Brain microvascular endothelial cell (primary cell): ENCODE measurements at regions not wholly inside any gene's neighbourhood (a gene's known extent, or its start where the extent isn't known, plus 50 kb on each side); places are given as distances from the start of the nearest gene placed in this dataset.
A peak's percentile ranks its signal among the peaks of the same experiment; 100 is the strongest.

Experiments
- DNase-seq: peaks from one replicate; pipeline ENCODE4 v3.0.0-alpha.2; 2020
- H3K27ac ChIP-seq: fragments of 250-450 bp; sonication (Bioruptor Pico); 2 replicates; pipeline ENCODE4 v1.5.1; 2020; ENCODE audit warnings: mild to moderate bottlenecking, moderate library complexity
- H3K27me3 ChIP-seq: fragments of 250-450 bp; sonication (Bioruptor Pico); replicated peaks from 2 replicates; pipeline ENCODE4 v1.5.1; 2020; ENCODE audit warnings: mild to moderate bottlenecking
- H3K36me3 ChIP-seq: fragments of 250-450 bp; sonication (Bioruptor Pico); replicated peaks from 2 replicates; pipeline ENCODE4 v1.5.1; 2020; ENCODE audit warnings: mild to moderate bottlenecking
- H3K4me3 ChIP-seq: 2 replicates; pipeline ENCODE4 v1.5.1; 2011; ENCODE audit warnings: low read depth, mild to moderate bottlenecking, control low read depth, low read length, moderate library complexity
- in situ Hi-C: cut with HindIII; loops from 2 replicates; pipeline ENCODE4 v1.10.0; 2017; ENCODE audit warnings: low sequenced_read_pairs, low pct_ligation_motif_present
- TF ChIP-seq, protein P1 (sequence below): IDR thresholded peaks from 2 replicates; pipeline ENCODE4 v1.5.1; 2011; ENCODE audit warnings: low read depth, mild to moderate bottlenecking, moderate library complexity, low read length, control low read depth, inconsistent platforms; ENCODE audit errors: missing control alignments

DNA sequence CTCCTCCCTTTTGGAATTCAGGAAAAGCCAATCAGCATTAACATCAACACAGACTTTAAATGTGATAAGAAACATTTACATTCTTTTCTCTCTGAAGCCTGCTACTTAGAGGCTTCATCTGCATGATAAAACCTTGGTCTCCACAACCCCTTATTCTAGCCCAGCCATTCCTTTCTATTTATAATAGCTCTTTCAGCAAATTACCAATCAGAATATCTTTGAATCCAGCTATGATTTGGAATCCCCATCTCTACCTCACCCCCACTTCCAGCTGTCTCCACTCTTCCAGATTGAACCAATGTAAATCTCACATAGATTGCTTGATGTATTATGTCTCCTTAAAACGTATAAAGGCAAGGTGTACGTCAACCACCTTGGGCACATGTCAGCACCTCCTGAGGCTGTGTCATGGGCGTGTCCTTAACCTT is 139.7 kb downstream of the TUSC7 start:
- in situ Hi-C loops, result no loop called here
- DNase-seq, result no peak
- TF ChIP-seq, protein P1, sequence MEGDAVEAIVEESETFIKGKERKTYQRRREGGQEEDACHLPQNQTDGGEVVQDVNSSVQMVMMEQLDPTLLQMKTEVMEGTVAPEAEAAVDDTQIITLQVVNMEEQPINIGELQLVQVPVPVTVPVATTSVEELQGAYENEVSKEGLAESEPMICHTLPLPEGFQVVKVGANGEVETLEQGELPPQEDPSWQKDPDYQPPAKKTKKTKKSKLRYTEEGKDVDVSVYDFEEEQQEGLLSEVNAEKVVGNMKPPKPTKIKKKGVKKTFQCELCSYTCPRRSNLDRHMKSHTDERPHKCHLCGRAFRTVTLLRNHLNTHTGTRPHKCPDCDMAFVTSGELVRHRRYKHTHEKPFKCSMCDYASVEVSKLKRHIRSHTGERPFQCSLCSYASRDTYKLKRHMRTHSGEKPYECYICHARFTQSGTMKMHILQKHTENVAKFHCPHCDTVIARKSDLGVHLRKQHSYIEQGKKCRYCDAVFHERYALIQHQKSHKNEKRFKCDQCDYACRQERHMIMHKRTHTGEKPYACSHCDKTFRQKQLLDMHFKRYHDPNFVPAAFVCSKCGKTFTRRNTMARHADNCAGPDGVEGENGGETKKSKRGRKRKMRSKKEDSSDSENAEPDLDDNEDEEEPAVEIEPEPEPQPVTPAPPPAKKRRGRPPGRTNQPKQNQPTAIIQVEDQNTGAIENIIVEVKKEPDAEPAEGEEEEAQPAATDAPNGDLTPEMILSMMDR, result no peak
- H3K27ac ChIP-seq, result no peak overlapping the region
- no peaks in the 10 kb centered on the region for H3K36me3 ChIP-seq
- no peak overlapping the region for H3K4me3 ChIP-seq
- H3K27me3 ChIP-seq, result no peaks in the 10 kb centered on the region

DNA sequence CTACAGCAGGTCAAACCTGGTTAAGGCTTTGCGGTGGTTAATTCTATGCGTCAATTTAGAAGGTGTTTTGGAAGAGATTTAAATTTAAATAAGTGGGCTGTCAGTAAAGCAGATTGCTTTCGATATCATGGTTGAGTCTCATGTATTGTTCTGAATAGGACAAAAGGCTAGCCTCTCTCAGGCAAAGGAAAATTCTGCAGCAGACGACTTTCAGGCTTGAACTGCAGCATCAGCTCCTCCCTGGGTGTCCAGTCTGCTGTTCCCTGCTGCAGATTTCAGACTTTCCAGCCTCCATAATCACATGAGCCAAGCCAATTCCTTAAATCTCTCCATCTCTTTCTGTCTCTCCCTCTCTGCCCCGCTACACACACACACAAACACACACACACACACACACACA is 143.2 kb downstream of the TUSC7 start:
- TF ChIP-seq, protein P1, result no peak
- Histone ChIP-seq H3K36me3 (no peaks in the 10 kb centered on the region), H3K4me3 (no peak overlapping the region), H3K27me3 (no peaks in the 10 kb centered on the region), H3K27ac (no peak overlapping the region)
- in situ Hi-C loops, result no loop called here
- no peak for DNase-seq

DNA sequence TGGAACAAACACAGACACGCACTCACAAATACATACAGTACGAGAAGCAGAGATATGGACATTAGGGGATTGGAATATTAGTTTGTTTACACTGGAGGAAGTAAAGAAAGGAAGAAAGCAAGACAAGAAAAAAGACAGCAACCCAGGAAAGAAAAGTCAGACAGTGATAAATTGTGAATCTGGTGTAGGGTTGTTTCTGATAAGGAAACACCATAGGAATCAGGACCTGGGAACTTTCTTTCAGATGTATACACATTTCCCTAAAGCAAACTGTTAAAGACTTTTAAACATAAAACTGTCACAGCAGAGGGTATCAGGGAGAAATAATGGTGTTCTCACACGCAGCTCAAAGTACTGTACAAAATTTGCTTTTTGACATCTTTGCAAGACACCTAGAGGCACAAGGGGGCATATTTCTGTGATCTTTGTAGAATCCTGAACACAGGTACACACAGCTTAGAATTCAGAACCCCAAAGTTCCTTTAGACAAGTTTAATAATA is 153.7 kb downstream of the TUSC7 start:
- Histone ChIP-seq H3K27ac (no peak overlapping the region), H3K36me3 (no peaks in the 10 kb centered on the region), H3K4me3 (no peak overlapping the region), H3K27me3 (no peaks in the 10 kb centered on the region)
- TF ChIP-seq, protein P1, result no peak
- in situ Hi-C loops, result no loop called here
- DNase-seq, result no peak

DNA sequence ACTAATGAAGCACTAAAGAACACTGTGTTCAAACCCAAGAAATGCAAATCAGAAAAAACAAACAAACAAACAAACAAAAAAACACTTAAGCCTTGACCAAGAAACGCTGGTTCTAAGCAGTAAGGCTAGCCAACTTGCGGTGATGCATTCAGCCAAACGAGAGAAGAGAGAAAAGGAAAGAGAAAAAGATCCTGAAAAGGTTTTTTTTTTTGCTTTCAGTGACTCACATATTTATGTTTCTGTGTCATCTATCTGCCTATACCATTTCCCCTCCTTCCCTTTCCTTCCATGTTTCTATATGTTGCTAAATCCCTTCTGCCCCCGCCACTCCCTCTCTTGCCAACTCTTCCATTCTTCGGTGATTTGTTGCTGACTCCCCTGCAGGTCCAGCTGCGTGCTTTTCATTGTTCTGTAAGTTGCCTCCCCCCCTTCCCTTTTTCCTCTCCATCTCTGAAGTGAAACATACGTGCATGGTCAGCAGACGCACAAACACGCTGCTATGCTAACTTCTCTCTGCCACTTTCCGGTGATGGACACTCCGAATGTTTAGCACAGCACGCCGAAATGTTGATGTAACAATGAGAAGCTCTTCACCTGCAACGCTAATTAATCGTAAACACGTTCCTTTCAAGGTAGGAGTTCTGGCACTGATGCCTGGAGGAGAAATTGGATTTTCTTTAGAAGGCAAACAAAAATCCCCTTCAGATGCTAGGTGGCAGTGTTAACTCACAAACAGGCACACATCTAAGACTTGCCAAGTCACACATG is 154.4 kb downstream of the TUSC7 start:
- peak; percentile 39 for DNase-seq
- H3K36me3 ChIP-seq, result no peaks in the 10 kb centered on the region
- in situ Hi-C loops, result no loop called here
- TF ChIP-seq, protein P1, result peak; percentile 61
- no peaks in the 10 kb centered on the region for H3K27me3 ChIP-seq
- no peak overlapping the region for H3K27ac ChIP-seq
- H3K4me3 ChIP-seq, result peak overlapping the region; percentile 57

DNA sequence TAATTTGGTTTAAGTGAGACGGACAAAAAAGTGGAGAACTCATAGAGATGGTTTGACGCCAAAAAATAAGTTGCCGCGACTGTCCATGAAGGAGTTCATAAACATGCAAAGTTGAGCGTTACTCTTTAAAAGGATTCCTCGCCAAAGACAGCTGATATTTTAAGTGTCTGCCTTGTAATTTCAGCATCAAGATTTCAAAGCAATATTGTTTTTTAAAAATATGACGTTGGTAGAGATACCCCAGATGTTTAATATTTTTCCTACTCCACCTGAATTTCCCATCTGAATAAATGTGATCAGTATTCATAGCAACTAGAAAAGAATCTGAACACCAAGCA is 155.0 kb downstream of the TUSC7 start:
- H3K27me3 ChIP-seq, result no peaks in the 10 kb centered on the region
- peak overlapping the region; percentile 57 for H3K4me3 ChIP-seq
- no peak overlapping the region for H3K27ac ChIP-seq
- no peaks in the 10 kb centered on the region for H3K36me3 ChIP-seq
- TF ChIP-seq, protein P1, result no peak
- in situ Hi-C loops, result no loop called here
- DNase-seq, result no peak

DNA sequence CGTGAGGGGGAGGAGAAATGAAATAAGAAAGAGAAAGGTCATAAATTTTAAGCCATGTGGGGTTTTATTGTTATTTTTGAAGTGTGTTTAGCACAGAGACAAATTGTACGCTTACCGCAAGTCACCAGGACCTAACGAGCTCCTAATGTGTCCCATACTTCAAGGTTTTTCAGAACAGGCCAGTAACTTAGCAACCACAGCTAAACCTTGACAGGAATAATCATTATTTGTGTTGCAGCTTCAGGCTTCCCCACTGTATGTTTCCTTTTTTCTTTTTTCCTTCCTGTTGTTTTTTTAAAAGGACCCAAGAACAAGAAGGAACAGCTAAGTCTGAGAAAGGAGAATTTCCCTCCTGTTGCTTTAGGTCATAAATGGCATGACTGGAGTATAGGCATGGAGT is 160.8 kb downstream of the TUSC7 start:
- DNase-seq, result no peak
- H3K4me3 ChIP-seq, result no peak overlapping the region
- in situ Hi-C loops, result no loop called here
- no peak overlapping the region for H3K27ac ChIP-seq
- no peaks in the 10 kb centered on the region for H3K27me3 ChIP-seq
- H3K36me3 ChIP-seq, result no peaks in the 10 kb centered on the region
- TF ChIP-seq, protein P1, result no peak
